ENCODE measurements at regions not wholly inside any gene's neighbourhood (a gene's known extent, or its start where the extent isn't known, plus 50 kb on each side); places are given as distances from the start of the nearest gene placed in this dataset.

- no peak for TF ChIP-seq CTCF (IDR thresholded peaks at IDR 0.05)
- TF ChIP-seq POLR2A (IDR thresholded peaks at IDR 0.05): no peak
Observed at GRCh38 chr20:22771706-22772105, 187.3 kb upstream of the FOXA2 start.

Data from adrenal gland (tissue), 5 donors.